Endothelial cell of umbilical vein (primary cell): ENCODE measurements at regions not wholly inside any gene's neighbourhood (a gene's known extent, or its start where the extent isn't known, plus 50 kb on each side); places are given as distances from the start of the nearest gene placed in this dataset.

Experiments
- BruUV-seq: library from RNA; stranded (reverse); fragments of 400-500 nt; replicated peaks from 2 replicates; lab custom pipeline; 2021; lab: Mats Ljungman, UMichigan
- CTCF ChIA-PET: fragments of 300-600, 350-600 bp; sonication (Branson Sonifier 250); formaldehyde crosslinking; loops from one replicate; lab custom pipeline; 2021; ENCODE audit warnings: antibody characterized with exemption, inconsistent platforms; lab: Charles Lee
- POLR2A ChIA-PET: fragments of 300-600, 350-600 bp; sonication (Branson Sonifier 250); formaldehyde crosslinking; loops from one replicate; lab custom pipeline; 2021; ENCODE audit warnings: antibody characterized with exemption, inconsistent platforms; lab: Charles Lee
- DNase-seq: peaks from one replicate; pipeline ENCODE4 v3.0.0-alpha.2; 2011; ENCODE audit warnings: low read depth, low spot score
- FAIRE-seq: peaks from 2 replicates; lab custom pipeline; 2011; peaks lifted over from hg19 to GRCh38; lab: Jason Lieb, UNC
- H2AFZ ChIP-seq: 2 replicates; pipeline ENCODE4 v1.6.0; 2012; ENCODE audit warnings: low read depth, low read length, control low read depth, inconsistent platforms
- H3K27ac ChIP-seq: 2 replicates; pipeline ENCODE4 v1.5.1; 2011; ENCODE audit warnings: low read depth, mild to moderate bottlenecking, control low read depth, low read length, moderate library complexity; ENCODE audit not compliant: insufficient read depth
- H3K27me3 ChIP-seq, 2 experiments: 2 replicates each; pipeline versions ENCODE4 v1.6.0 to v1.6.1; 2011; ENCODE audit warnings: low read length in 2 of 2, mixed read lengths in 1 of 2; ENCODE audit not compliant: control insufficient read depth in 2 of 2, insufficient read depth in 2 of 2
- H3K36me3 ChIP-seq, 2 experiments: 2 replicates in 1 of 2; 3 replicates in 1 of 2; pipeline ENCODE4 v1.5.1; 2011; ENCODE audit warnings: low read length in 2 of 2, mild to moderate bottlenecking in 1 of 2, moderate library complexity in 1 of 2; ENCODE audit not compliant: control insufficient read depth in 2 of 2, insufficient read depth in 2 of 2; ENCODE audit errors: extremely low read depth in 1 of 2
- H3K4me1 ChIP-seq: 3 replicates; pipeline ENCODE4 v1.5.1; 2011; ENCODE audit warnings: mild to moderate bottlenecking, low read length; ENCODE audit not compliant: control insufficient read depth, insufficient read depth; ENCODE audit errors: extremely low read depth
- H3K4me2 ChIP-seq: 2 replicates; pipeline ENCODE4 v1.6.1; 2011; ENCODE audit warnings: low read length, control low read depth, mixed read lengths; ENCODE audit not compliant: insufficient read depth
- H3K4me3 ChIP-seq, 3 experiments: fragments of 200-600 bp in 1 of 3; sonication (generic), shearing (Covaris generic) in 1 of 3; replicated peaks in 1 of 3; 2 replicates each; pipeline ENCODE4 v1.5.1; 2011 to 2016; ENCODE audit warnings: control low read depth in 3 of 3, low read length in 3 of 3, mild to moderate bottlenecking in 2 of 3, inconsistent platforms in 1 of 3, low read depth in 1 of 3, moderate library complexity in 1 of 3; ENCODE audit not compliant: insufficient read depth in 1 of 3
- H3K79me2 ChIP-seq: 2 replicates; pipeline ENCODE4 v1.6.0; 2012; ENCODE audit warnings: low read length, inconsistent platforms; ENCODE audit not compliant: control insufficient read depth, insufficient read depth
- H3K9ac ChIP-seq: replicated peaks from 2 replicates; pipeline ENCODE3; 2011; ENCODE audit warnings: low read length, control low read depth; ENCODE audit not compliant: insufficient read depth; ENCODE audit errors: extremely low read depth
- H3K9me1 ChIP-seq: replicated peaks from 3 replicates; pipeline ENCODE4 v1.6.0; 2011; ENCODE audit warnings: mild to moderate bottlenecking, low read length; ENCODE audit not compliant: control insufficient read depth, insufficient read depth; ENCODE audit errors: extremely low read depth
- H3K9me3 ChIP-seq: replicated peaks from 2 replicates; pipeline ENCODE4 v1.5.1; 2012; ENCODE audit warnings: low read length, inconsistent platforms; ENCODE audit not compliant: control insufficient read depth, insufficient read depth
- H4K20me1 ChIP-seq: replicated peaks from 2 replicates; pipeline ENCODE3; 2011; ENCODE audit warnings: mild to moderate bottlenecking, low read length; ENCODE audit not compliant: control insufficient read depth, insufficient read depth; ENCODE audit errors: extremely low read depth
- EZH2 ChIP-seq: IDR thresholded peaks from 2 replicates; pipeline ENCODE4 v1.6.1; 2012; ENCODE audit warnings: borderline replicate concordance, low read depth, mild to moderate bottlenecking, moderate library complexity, low read length, inconsistent platforms; ENCODE audit not compliant: severe bottlenecking
- FOS ChIP-seq: IDR thresholded peaks from 2 replicates; pipeline ENCODE4 v1.6.1; 2011; ENCODE audit warnings: mild to moderate bottlenecking, low read length, moderate library complexity, borderline replicate concordance; ENCODE audit not compliant: insufficient read depth
- GATA2 ChIP-seq: IDR thresholded peaks from 2 replicates; pipeline ENCODE4 v1.7.0; 2011; ENCODE audit warnings: low read depth, mild to moderate bottlenecking, moderate library complexity, mixed read lengths, low read length; ENCODE audit not compliant: insufficient read length, insufficient read depth
- JUN ChIP-seq: IDR thresholded peaks from 2 replicates; pipeline ENCODE4 v1.6.1; 2011; ENCODE audit warnings: borderline replicate concordance, low read depth; ENCODE audit not compliant: insufficient read length, insufficient read depth
- MYC ChIP-seq: IDR thresholded peaks from one replicate; pipeline ENCODE4 v1.6.1; 2011; ENCODE audit warnings: mild to moderate bottlenecking, low read depth, low read length
- POLR2A ChIP-seq: IDR thresholded peaks from 2 replicates; pipeline ENCODE4 v1.6.1; 2012; ENCODE audit warnings: low read depth, mild to moderate bottlenecking, control low read depth, low read length
- POLR2AphosphoS5 ChIP-seq: IDR thresholded peaks from 2 replicates; pipeline ENCODE4 v1.6.1; 2012; ENCODE audit warnings: low read depth, mild to moderate bottlenecking, control low read depth, low read length, moderate library complexity; ENCODE audit not compliant: insufficient read depth
- dilution Hi-C: fragments of 300-500 bp; cut with MboI; formaldehyde crosslinking; loops from one replicate; pipeline ENCODE4 v1.15.0; 2019; ENCODE audit warnings: low sequenced_read_pairs; ENCODE audit not compliant: extremely low pct_ligation_motif_present
- intact Hi-C: fragments of 100-400 bp; cut with micrococcal nuclease; formaldehyde crosslinking; loops from one replicate; pipeline ENCODE4 v1.10.0; 2022
- TF ChIP-seq, protein P1 (sequence below): IDR thresholded peaks from 2 replicates; pipeline ENCODE4 v1.6.1; 2011; ENCODE audit not compliant: insufficient read depth, insufficient read length
- TF ChIP-seq, protein P2 (sequence below), 2 donors: IDR thresholded peaks; 1 replicate in 1 of 2; 2 replicates in 1 of 2; pipeline ENCODE4 v1.5.1; 2011; ENCODE audit warnings: low read length in 2 of 2, mild to moderate bottlenecking in 2 of 2, moderate library complexity in 2 of 2, control low read depth in 1 of 2, inconsistent platforms in 1 of 2, low read depth in 1 of 2; ENCODE audit not compliant: insufficient read depth in 1 of 2; ENCODE audit errors: extremely low read depth in 1 of 2

DNA sequence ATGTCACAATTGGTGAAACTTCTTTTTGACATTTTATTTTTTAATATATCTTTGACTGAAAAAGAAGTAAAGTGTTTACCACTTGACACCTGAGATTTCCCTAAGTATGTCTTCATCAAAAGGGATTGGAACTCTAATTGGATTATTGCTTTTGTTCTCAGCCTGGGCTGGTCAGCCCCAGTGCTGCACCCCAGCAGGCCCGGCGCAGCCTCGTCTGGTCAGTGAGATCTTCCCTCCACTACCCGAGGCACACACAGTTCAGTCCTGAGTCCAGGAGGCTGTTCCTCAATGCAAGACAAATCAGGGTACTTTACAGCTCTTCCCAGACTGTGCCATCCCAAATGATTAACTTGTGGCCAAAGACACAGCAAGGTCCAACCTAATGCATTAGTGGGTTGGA lies 146.9 kb upstream of the SEMA6D start:
- Histone ChIP-seq H2AFZ (no peak overlapping the region), H3K27ac (no peak overlapping the region), H3K9me1 (no peaks in the 10 kb centered on the region), H3K27me3 (no peaks in the 10 kb centered on the region), H3K9ac (no peak overlapping the region), H3K36me3 (no peaks in the 10 kb centered on the region), H4K20me1 (no peaks in the 10 kb centered on the region), H3K79me2 (no peaks in the 10 kb centered on the region), H3K4me1 (no peaks in the 10 kb centered on the region), H3K9me3 (no peaks in the 10 kb centered on the region), H3K4me3 (no peak overlapping the region), H3K4me2 (no peak overlapping the region)
- ChIA-PET POLR2A (no interaction called here), CTCF (interaction anchor here (1.0 kb wide), 1 partner anchor 25 kb away, joined by 3 read pairs; no protein-coding TSS in a partner anchor)
- dilution Hi-C loops (no loop called here), intact Hi-C loops (no loop called here)
- FAIRE-seq (no peak), DNase-seq (no peak)
- TF ChIP-seq EZH2 (no peak), POLR2A (no peak), MYC (no peak), JUN (no peak), GATA2 (no peak), POLR2AphosphoS5 (no peak), FOS (no peak)
- TF ChIP-seq, protein P1, sequence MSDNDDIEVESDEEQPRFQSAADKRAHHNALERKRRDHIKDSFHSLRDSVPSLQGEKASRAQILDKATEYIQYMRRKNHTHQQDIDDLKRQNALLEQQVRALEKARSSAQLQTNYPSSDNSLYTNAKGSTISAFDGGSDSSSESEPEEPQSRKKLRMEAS = no peak
- TF ChIP-seq, protein P2, sequence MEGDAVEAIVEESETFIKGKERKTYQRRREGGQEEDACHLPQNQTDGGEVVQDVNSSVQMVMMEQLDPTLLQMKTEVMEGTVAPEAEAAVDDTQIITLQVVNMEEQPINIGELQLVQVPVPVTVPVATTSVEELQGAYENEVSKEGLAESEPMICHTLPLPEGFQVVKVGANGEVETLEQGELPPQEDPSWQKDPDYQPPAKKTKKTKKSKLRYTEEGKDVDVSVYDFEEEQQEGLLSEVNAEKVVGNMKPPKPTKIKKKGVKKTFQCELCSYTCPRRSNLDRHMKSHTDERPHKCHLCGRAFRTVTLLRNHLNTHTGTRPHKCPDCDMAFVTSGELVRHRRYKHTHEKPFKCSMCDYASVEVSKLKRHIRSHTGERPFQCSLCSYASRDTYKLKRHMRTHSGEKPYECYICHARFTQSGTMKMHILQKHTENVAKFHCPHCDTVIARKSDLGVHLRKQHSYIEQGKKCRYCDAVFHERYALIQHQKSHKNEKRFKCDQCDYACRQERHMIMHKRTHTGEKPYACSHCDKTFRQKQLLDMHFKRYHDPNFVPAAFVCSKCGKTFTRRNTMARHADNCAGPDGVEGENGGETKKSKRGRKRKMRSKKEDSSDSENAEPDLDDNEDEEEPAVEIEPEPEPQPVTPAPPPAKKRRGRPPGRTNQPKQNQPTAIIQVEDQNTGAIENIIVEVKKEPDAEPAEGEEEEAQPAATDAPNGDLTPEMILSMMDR (IDR thresholded peaks at IDR 0.05; ENCODE audit: extremely low read depth in 1 of 2, insufficient read depth in 1 of 2, low read depth in 1 of 2, low read length in 2 of 2) = no peak
- no TSS peak for BruUV-seq
